HepG2 (cell line): ENCODE measurements at regions not wholly inside any gene's neighbourhood (a gene's known extent, or its start where the extent isn't known, plus 50 kb on each side); places are given as distances from the start of the nearest gene placed in this dataset.

Experiments
- ATAC-seq: fragments of 200-7000 bp; cut with Tn5 transposase; 3 replicates; pipeline ENCODE4 v1.9.1; 2020; ENCODE audit warnings: mild to moderate bottlenecking, moderate library complexity
- BruUV-seq: library from RNA; stranded (reverse); fragments of 400-500 nt; replicated peaks from 2 replicates; lab custom pipeline; 2021; lab: Mats Ljungman, UMichigan
- CTCF ChIA-PET: fragments of 300-600 bp; formaldehyde crosslinking; extraction: SDS; loops from one replicate; lab custom pipeline; 2021; ENCODE audit warnings: low total read pairs, inconsistent platforms, low intra/inter-chr PET ratio; lab: Yijun Ruan, JAX
- POLR2A ChIA-PET: fragments of 350-600 bp; sonication (Branson Sonifier 250); formaldehyde crosslinking; loops from one replicate; lab custom pipeline; 2020; ENCODE audit warnings: antibody characterized with exemption, inconsistent platforms; lab: Yijun Ruan, JAX
- DNase-seq: peaks from one replicate; pipeline ENCODE4 v3.0.0-alpha.2; 2015; ENCODE audit warnings: low spot score
- FAIRE-seq: peaks from 3 replicates; lab custom pipeline; 2011; peaks lifted over from hg19 to GRCh38; lab: Jason Lieb, UNC
- H2AFZ ChIP-seq: one replicate; pipeline ENCODE4 v1.6.1; 2011; ENCODE audit warnings: low read length, inconsistent platforms
- H3K27ac ChIP-seq: fragments of 300-600 bp; 3 replicates; pipeline ENCODE4 v1.8.0; 2011; ENCODE audit warnings: mixed run types, mild to moderate bottlenecking, mixed read lengths, low read length, inconsistent platforms; ENCODE audit not compliant: insufficient read depth; ENCODE audit errors: extremely low read length
- H3K27me3 ChIP-seq, 2 experiments: fragments of 200-600 bp in 1 of 2; 2 replicates in 1 of 2; 3 replicates in 1 of 2; pipeline versions ENCODE4 v1.6.0 to v1.8.0; 2011; ENCODE audit warnings: low read length in 2 of 2, mild to moderate bottlenecking in 2 of 2, moderate library complexity in 2 of 2, inconsistent platforms in 1 of 2; ENCODE audit not compliant: insufficient read depth in 2 of 2, control insufficient read depth in 1 of 2
- H3K36me3 ChIP-seq, 2 experiments: fragments of 200-600 bp in 1 of 2; replicated peaks in 1 of 2; 2 replicates in 1 of 2; 3 replicates in 1 of 2; pipeline versions ENCODE4 v1.5.1 to v1.8.0; 2011; ENCODE audit warnings: low read length in 2 of 2, inconsistent platforms in 1 of 2; ENCODE audit not compliant: insufficient read depth in 2 of 2, control insufficient read depth in 1 of 2
- H3K4me1 ChIP-seq: 2 replicates; pipeline ENCODE4 v1.5.1; 2012; ENCODE audit warnings: low read length, inconsistent platforms; ENCODE audit not compliant: insufficient read depth
- H3K4me2 ChIP-seq: 2 replicates; pipeline ENCODE4 v1.6.0; 2011; ENCODE audit warnings: low read depth, low read length, inconsistent platforms
- H3K4me3 ChIP-seq, 3 experiments: fragments of 200-600 bp in 1 of 3; sonication (generic), shearing (Covaris generic) in 1 of 3; replicated peaks in 1 of 3; 2 replicates each; pipeline ENCODE4 v1.5.1; 2011 to 2016; ENCODE audit warnings: low read length in 3 of 3, inconsistent platforms in 2 of 3, low read depth in 2 of 3, mild to moderate bottlenecking in 2 of 3, control low read depth in 1 of 3, mixed read lengths in 1 of 3; ENCODE audit not compliant: insufficient read depth in 1 of 3
- H3K79me2 ChIP-seq: one replicate; pipeline ENCODE4 v1.6.1; 2011; ENCODE audit warnings: low read length, inconsistent platforms; ENCODE audit not compliant: insufficient read depth
- H3K9ac ChIP-seq: 2 replicates; pipeline ENCODE4 v1.6.0; 2011; ENCODE audit warnings: mild to moderate bottlenecking, low read depth, low read length, inconsistent platforms; ENCODE audit not compliant: insufficient read depth
- H3K9me3 ChIP-seq: 2 replicates; pipeline ENCODE4 v1.5.1; 2012; ENCODE audit warnings: mild to moderate bottlenecking, low read length
- H4K20me1 ChIP-seq: 2 replicates; pipeline ENCODE4 v1.6.0; 2011; ENCODE audit warnings: inconsistent platforms, mild to moderate bottlenecking, low read length, moderate library complexity; ENCODE audit not compliant: insufficient read depth
- ARID2 ChIP-seq: sonication (generic); formaldehyde crosslinking; IDR thresholded peaks from 2 replicates; pipeline ENCODE4 v1.8.1; 2022; ENCODE audit warnings: mild to moderate bottlenecking, missing genetic modification reagents, borderline replicate concordance
- HNF4A ChIP-seq: sonication (generic); formaldehyde crosslinking; IDR thresholded peaks from 2 replicates; pipeline ENCODE4 v1.4.0; 2020; ENCODE audit warnings: missing genetic modification reagents
- JUNB ChIP-seq: sonication (generic); formaldehyde crosslinking; IDR thresholded peaks from 2 replicates; pipeline ENCODE4 v1.8.0; 2022; ENCODE audit warnings: missing genetic modification reagents, mild to moderate bottlenecking, borderline replicate concordance
- MIER3 ChIP-seq: IDR thresholded peaks from 2 replicates; pipeline ENCODE4 v1.6.1; 2016; ENCODE audit warnings: missing compliant biosample characterization, borderline replicate concordance
- RFX5 ChIP-seq: IDR thresholded peaks from 2 replicates; pipeline ENCODE4 v1.6.1; 2011; ENCODE audit warnings: low read depth, low read length, improper control_type of control experiment
- STAT5B ChIP-seq: sonication (generic); formaldehyde crosslinking; IDR thresholded peaks from 2 replicates; pipeline ENCODE4 v1.4.0; 2020; ENCODE audit warnings: missing genetic modification reagents
- THYN1 ChIP-seq: sonication (generic); formaldehyde crosslinking; IDR thresholded peaks from 2 replicates; pipeline ENCODE4 v1.8.1; 2023; ENCODE audit warnings: low read depth, mild to moderate bottlenecking, moderate library complexity, missing genetic modification reagents, borderline replicate concordance
- ZBTB7B ChIP-seq: sonication (generic); formaldehyde crosslinking; IDR thresholded peaks from 2 replicates; pipeline ENCODE4 v1.4.0; 2020; ENCODE audit warnings: missing genetic modification reagents
- ZNF30 ChIP-seq: sonication (generic); formaldehyde crosslinking; IDR thresholded peaks from 2 replicates; pipeline ENCODE4 v1.5.0; 2020; ENCODE audit warnings: mild to moderate bottlenecking, missing genetic modification reagents
- ZNF496 ChIP-seq: sonication (generic); formaldehyde crosslinking; IDR thresholded peaks from 2 replicates; pipeline ENCODE4 v1.8.1; 2023; ENCODE audit warnings: mild to moderate bottlenecking, moderate library complexity, missing genetic modification reagents; ENCODE audit not compliant: insufficient replicate concordance
- ZNF558 ChIP-seq: sonication (generic); formaldehyde crosslinking; IDR thresholded peaks from 2 replicates; pipeline ENCODE4 v1.9.0; 2022; ENCODE audit warnings: mild to moderate bottlenecking, missing genetic modification reagents, borderline replicate concordance
- ZNF749 ChIP-seq: sonication (generic); formaldehyde crosslinking; IDR thresholded peaks from 2 replicates; pipeline ENCODE4 v1.8.0; 2022; ENCODE audit warnings: mild to moderate bottlenecking, missing genetic modification reagents, moderate library complexity, borderline replicate concordance
- WGBS: methylation state at CpG from one replicate; pipeline ENCODE4 v1.1.6; 2017; ENCODE audit warnings: low lambda C conversion rate; 5-methylcytosine and 5-hydroxymethylcytosine counted together
- in situ Hi-C: cut with HindIII; loops from 2 replicates; pipeline ENCODE4 v1.10.0; 2017; ENCODE audit warnings: low pct_unique_long_range_greater_than_20kb; ENCODE audit not compliant: extremely low pct_ligation_motif_present
- intact Hi-C: fragments of 100-400 bp; cut with micrococcal nuclease; formaldehyde crosslinking; loops from one replicate; pipeline ENCODE4 v1.10.0; 2022; ENCODE audit not compliant: unreplicated experiment
- TF ChIP-seq, protein P1 (sequence below), 2 experiments: sonication (generic) in 1 of 2; formaldehyde crosslinking in 1 of 2; IDR thresholded peaks; 2 replicates each; pipeline versions ENCODE4 v1.4.0 to v1.6.1; 2016 to 2020; ENCODE audit warnings: borderline replicate concordance in 1 of 2, low read depth in 1 of 2, mild to moderate bottlenecking in 1 of 2, missing genetic modification reagents in 1 of 2
- TF ChIP-seq, protein P2 (sequence below): sonication (generic); formaldehyde crosslinking; IDR thresholded peaks from 2 replicates; pipeline ENCODE4 v1.5.0; 2020; ENCODE audit warnings: mild to moderate bottlenecking, low read depth, missing genetic modification reagents, borderline replicate concordance
- TF ChIP-seq, protein P3 (sequence below): sonication (generic); formaldehyde crosslinking; IDR thresholded peaks from 2 replicates; pipeline ENCODE4 v1.4.0; 2020; ENCODE audit warnings: missing genetic modification reagents
- TF ChIP-seq, protein P4 (sequence below): sonication (generic); formaldehyde crosslinking; IDR thresholded peaks from 2 replicates; pipeline ENCODE4 v1.9.0; 2022; ENCODE audit warnings: missing genetic modification reagents, mild to moderate bottlenecking, borderline replicate concordance

DNA sequence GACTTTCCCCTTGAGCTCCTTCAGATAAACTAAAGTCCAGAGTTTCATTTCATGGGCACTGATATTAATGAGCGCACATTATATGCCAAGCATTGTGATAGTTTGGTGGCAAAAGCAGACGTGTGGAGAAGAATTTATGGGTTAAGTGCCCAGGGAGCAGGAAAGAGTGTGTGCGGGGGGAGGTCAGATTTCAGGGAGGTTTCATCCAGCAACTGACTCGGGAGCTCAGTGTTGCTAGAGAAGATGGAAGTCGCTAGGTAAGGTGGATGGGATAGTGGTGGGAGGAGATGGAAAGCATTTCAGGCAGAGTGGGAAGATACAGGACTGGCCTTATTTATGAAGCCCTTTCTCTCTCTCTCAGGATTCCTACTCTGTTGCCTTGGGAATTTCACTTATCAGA is 223.0 kb downstream of the SNX10 start (continued):
- TF ChIP-seq ZNF558 (no peak), ZNF30 (CRISPR knock-in tag) (no peak), ZNF496 (no peak), MIER3 (CRISPR knock-in tag) (no peak), ZNF749 (no peak)
- TF ChIP-seq, protein P1, sequence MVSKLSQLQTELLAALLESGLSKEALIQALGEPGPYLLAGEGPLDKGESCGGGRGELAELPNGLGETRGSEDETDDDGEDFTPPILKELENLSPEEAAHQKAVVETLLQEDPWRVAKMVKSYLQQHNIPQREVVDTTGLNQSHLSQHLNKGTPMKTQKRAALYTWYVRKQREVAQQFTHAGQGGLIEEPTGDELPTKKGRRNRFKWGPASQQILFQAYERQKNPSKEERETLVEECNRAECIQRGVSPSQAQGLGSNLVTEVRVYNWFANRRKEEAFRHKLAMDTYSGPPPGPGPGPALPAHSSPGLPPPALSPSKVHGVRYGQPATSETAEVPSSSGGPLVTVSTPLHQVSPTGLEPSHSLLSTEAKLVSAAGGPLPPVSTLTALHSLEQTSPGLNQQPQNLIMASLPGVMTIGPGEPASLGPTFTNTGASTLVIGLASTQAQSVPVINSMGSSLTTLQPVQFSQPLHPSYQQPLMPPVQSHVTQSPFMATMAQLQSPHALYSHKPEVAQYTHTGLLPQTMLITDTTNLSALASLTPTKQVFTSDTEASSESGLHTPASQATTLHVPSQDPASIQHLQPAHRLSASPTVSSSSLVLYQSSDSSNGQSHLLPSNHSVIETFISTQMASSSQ (IDR thresholded peaks at IDR 0.05; ENCODE audit: low read depth), result no peak
- TF ChIP-seq, protein P1 (CRISPR knock-in tag; IDR thresholded peaks at IDR 0.05; ENCODE audit: borderline replicate concordance), result no peak
- TF ChIP-seq, protein P2, sequence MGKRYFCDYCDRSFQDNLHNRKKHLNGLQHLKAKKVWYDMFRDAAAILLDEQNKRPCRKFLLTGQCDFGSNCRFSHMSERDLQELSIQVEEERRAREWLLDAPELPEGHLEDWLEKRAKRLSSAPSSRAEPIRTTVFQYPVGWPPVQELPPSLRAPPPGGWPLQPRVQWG, result no peak
- TF ChIP-seq, all 625 proteins: peak for 0

DNA sequence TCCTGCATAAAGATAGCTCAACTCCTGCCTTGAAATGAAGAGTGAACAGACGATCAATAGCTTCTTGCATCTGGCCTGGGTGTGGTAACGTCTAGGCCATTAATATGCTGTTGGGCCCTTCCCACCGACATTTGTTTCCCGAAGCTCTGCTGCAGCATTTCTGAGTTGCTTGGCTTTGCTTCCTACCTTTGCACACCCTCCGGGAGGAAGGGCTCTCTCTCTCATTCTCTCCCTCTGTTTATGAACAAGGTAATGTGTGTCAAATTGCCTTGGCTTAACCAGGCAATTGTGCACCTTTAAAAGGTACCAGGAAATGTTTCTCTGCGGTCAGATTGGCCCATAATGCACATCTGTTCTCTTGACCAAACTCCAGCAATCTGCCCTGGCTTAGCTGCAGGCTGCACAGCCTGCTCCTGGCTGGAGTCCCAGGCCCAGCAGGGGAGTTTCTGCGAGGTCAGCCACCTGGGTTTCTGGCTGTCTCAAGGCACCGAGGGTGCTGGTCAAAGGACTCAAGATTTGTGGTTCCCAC is 223.7 kb downstream of the SNX10 start:
- no peak for DNase-seq
- no TSS peak for BruUV-seq
- intact Hi-C loops, result no loop called here
- Histone ChIP-seq H2AFZ (no peak overlapping the region), H4K20me1 (no peaks in the 10 kb centered on the region), H3K79me2 (no peaks in the 10 kb centered on the region), H3K4me1 (no peaks in the 10 kb centered on the region), H3K4me3 (no peak overlapping the region), H3K27ac (no peak overlapping the region), H3K9me3 (no peaks in the 10 kb centered on the region), H3K27me3 (peaks cover 5 to 47% of the 10 kb centered on the region in 2 experiments; a peak in 4 of 5 replicates), H3K36me3 (no peaks in the 10 kb centered on the region), H3K4me2 (no peak overlapping the region), H3K9ac (no peak overlapping the region)
- no peak for ATAC-seq
- no peak for FAIRE-seq
- CTCF ChIA-PET, result no interaction called here
- in situ Hi-C loops, result loop anchor here (25.0 kb wide), 1 partner anchor 253 kb away; no protein-coding TSS in a partner anchor
- POLR2A ChIA-PET, result no interaction called here
- WGBS, result 3% methylated on average over 8 of the region's 8 CpGs
- TF ChIP-seq ARID2 (CRISPR knock-in tag), result no peak
- no peak for TF ChIP-seq STAT5B (CRISPR knock-in tag)
- TF ChIP-seq, protein P3, sequence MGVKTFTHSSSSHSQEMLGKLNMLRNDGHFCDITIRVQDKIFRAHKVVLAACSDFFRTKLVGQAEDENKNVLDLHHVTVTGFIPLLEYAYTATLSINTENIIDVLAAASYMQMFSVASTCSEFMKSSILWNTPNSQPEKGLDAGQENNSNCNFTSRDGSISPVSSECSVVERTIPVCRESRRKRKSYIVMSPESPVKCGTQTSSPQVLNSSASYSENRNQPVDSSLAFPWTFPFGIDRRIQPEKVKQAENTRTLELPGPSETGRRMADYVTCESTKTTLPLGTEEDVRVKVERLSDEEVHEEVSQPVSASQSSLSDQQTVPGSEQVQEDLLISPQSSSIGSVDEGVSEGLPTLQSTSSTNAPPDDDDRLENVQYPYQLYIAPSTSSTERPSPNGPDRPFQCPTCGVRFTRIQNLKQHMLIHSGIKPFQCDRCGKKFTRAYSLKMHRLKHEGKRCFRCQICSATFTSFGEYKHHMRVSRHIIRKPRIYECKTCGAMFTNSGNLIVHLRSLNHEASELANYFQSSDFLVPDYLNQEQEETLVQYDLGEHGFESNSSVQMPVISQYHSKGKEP, result no peak
- TF ChIP-seq JUNB, result no peak
- TF ChIP-seq, protein P4, sequence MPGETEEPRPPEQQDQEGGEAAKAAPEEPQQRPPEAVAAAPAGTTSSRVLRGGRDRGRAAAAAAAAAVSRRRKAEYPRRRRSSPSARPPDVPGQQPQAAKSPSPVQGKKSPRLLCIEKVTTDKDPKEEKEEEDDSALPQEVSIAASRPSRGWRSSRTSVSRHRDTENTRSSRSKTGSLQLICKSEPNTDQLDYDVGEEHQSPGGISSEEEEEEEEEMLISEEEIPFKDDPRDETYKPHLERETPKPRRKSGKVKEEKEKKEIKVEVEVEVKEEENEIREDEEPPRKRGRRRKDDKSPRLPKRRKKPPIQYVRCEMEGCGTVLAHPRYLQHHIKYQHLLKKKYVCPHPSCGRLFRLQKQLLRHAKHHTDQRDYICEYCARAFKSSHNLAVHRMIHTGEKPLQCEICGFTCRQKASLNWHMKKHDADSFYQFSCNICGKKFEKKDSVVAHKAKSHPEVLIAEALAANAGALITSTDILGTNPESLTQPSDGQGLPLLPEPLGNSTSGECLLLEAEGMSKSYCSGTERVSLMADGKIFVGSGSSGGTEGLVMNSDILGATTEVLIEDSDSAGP, result no peak
- no peak for TF ChIP-seq HNF4A (CRISPR knock-in tag)
- TF ChIP-seq THYN1 (CRISPR knock-in tag), result no peak
- no peak for TF ChIP-seq ZBTB7B (CRISPR knock-in tag)
- no peak for TF ChIP-seq RFX5
